HG03064 (cell line): ENCODE measurements at regions not wholly inside any gene's neighbourhood (a gene's known extent, or its start where the extent isn't known, plus 50 kb on each side); places are given as distances from the start of the nearest gene placed in this dataset.
"Not testable (repeated sequence)": the region's sequence is repeated elsewhere in the genome, so short reads cannot be mapped to it uniquely, and the experiment has no call there.

Experiments used
- ATAC-seq: cut with Tn5 transposase; IDR thresholded peaks from one replicate; pipeline ENCODE4 v1.9.1; 2021; ENCODE audit warnings: low read depth; ENCODE audit not compliant: unreplicated experiment

GRCh38 chr2:360124-360523 is 72.2 kb upstream of the ALKAL2 start:
- no peak for ATAC-seq

GRCh38 chr2:359047-359446 is 71.2 kb upstream of the ALKAL2 start:
- ATAC-seq = no peak

- no peak for ATAC-seq
Measured at GRCh38 chr2:357811-358210, 69.9 kb upstream of the ALKAL2 start.

- not testable (repeated sequence) for ATAC-seq
Measured at GRCh38 chr2:356304-356703, 68.4 kb upstream of the ALKAL2 start.

- no peak for ATAC-seq
Measured at GRCh38 chr2:355773-356172, 67.9 kb upstream of the ALKAL2 start.

- ATAC-seq = no peak
Measured at GRCh38 chr2:352696-353095, 64.8 kb upstream of the ALKAL2 start.

- no peak for ATAC-seq
Measured at GRCh38 chr2:349390-349789, 61.5 kb upstream of the ALKAL2 start.

GRCh38 chr2:348361-348916 is 60.5 kb upstream of the ALKAL2 start:
- no peak for ATAC-seq

GRCh38 chr2:344811-345210 is 56.9 kb upstream of the ALKAL2 start:
- ATAC-seq = no peak

- no peak for ATAC-seq
Measured at GRCh38 chr2:343355-343754, 55.5 kb upstream of the ALKAL2 start.

GRCh38 chr2:341912-342311 is 54.0 kb upstream of the ALKAL2 start:
- no peak for ATAC-seq

GRCh38 chr2:341017-341542 is 53.2 kb upstream of the ALKAL2 start:
- no peak for ATAC-seq
